ENCODE measurements at regions not wholly inside any gene's neighbourhood (a gene's known extent, or its start where the extent isn't known, plus 50 kb on each side); places are given as distances from the start of the nearest gene placed in this dataset.
"Not testable (repeated sequence)": the region's sequence is repeated elsewhere in the genome, so short reads cannot be mapped to it uniquely, and the experiment has no call there.

GRCh38 chr2:224650815-224651439, 65.2 kb downstream of the CCDC195 start:
- peak; percentile 37 for DNase-seq (ENCODE audit: low read depth)

DNA sequence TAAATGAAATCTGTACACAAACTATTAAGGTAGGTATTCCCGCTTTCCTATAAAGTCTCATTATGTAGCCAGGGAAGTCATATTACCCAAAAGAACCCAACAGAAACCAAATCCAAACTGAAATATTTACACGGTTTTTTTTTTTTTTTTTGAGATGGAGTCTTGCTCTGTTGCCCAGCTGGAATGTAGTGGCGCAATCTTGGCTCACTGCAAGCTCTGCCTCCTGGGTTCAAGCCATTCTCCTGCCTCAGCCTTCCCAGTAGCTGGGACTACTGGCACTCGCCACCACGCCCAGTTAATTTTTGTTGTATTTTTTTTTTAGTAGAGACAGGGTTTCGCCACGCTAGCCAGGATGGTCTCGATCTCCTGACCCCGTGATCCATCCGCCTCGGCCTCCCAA, 62.5 kb upstream of the CUL3 start:
- DNase-seq (ENCODE audit: low read depth): not testable (repeated sequence)

DNA sequence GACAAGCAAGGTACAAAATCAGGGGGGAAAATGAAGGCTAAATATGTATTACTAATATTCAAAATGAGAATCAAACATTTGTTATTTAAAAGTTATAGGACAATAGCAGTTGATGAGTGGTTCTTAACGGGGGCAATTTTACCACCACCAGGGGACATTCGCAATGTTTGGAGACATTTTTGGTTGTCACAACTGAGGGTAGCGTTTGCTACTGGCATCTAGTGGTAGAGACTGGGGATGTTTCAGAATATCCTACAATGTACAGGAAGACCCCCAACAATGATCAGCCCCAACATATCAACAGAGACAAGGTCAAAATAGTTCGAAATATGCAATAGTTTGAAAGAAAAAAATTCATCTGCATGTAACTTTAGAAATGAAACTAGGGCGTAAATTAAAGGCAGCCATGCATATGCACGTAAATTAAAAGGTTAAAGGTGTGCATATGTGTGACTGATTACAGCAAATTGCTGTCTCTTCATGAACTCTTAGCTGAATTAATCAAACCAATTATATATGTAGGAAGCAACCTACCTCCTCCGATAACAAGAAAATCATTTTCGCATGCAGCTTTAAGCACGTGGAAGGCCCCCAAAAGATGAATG, 61.2 kb upstream of the CUL3 start:
- DNase-seq (ENCODE audit: low read depth): peak; percentile 3

GRCh38 chr2:224645722-224646121, 60.6 kb upstream of the CUL3 start:
- DNase-seq (ENCODE audit: low read depth): no peak

DNA sequence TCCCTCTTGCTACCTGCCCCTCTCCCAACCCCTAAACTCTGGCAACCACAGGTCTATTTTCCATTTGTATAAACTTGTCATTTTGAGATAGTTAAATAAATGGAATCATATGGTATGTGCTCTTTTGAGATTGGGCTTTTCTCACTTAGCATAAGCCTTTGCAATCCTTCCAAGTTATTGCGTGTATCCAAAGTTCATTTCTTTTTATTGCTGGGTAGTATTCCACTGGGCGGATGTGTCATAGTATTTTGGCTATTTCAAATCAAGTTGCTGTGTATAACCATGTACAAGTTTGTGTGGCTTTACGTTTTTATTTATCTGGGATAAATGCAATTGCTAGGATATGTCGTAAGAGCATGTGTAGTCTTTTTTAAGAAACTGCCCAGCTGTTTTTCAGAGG, 55.5 kb upstream of the CUL3 start:
- DNase-seq (ENCODE audit: low read depth): no peak

- DNase-seq (ENCODE audit: low read depth): no peak
These were observed 53.2 kb upstream of the CUL3 start for GRCh38 chr2:224638301-224638823.
